H1 (cell line): ENCODE measurements at regions not wholly inside any gene's neighbourhood (a gene's known extent, or its start where the extent isn't known, plus 50 kb on each side); places are given as distances from the start of the nearest gene placed in this dataset.

Experiments used
- POLR2A ChIP-seq, 2 experiments: IDR thresholded peaks; 1 replicate in 1 of 2; 2 replicates in 1 of 2; pipeline ENCODE4 v1.6.1; 2011; ENCODE audit warnings: low read depth in 2 of 2, low read length in 2 of 2, mild to moderate bottlenecking in 2 of 2; ENCODE audit errors: control extremely low read depth in 1 of 2
- RXRA ChIP-seq: IDR thresholded peaks from 2 replicates; pipeline ENCODE4 v1.6.1; 2011; ENCODE audit warnings: low read depth, mild to moderate bottlenecking, low read length, moderate library complexity; ENCODE audit not compliant: insufficient read depth
- TAF7 ChIP-seq: optimal IDR thresholded peaks from 2 replicates; pipeline ENCODE3; 2011; ENCODE audit warnings: low read depth, mild to moderate bottlenecking, inconsistent platforms, low read length, moderate library complexity, borderline replicate concordance

GRCh38 chr6:1082285-1082935 is 229.5 kb upstream of the FOXQ1 start (continued):
- no peak for TF ChIP-seq TAF7
- no peak for TF ChIP-seq RXRA
- TF ChIP-seq POLR2A (IDR thresholded peaks at IDR 0.05; ENCODE audit: control extremely low read depth in 1 of 2, low read depth in 2 of 2, low read length in 2 of 2), result no peak
